HCT116 (cell line): ENCODE measurements at regions not wholly inside any gene's neighbourhood (a gene's known extent, or its start where the extent isn't known, plus 50 kb on each side); places are given as distances from the start of the nearest gene placed in this dataset.

Source experiments
- ATAC-seq: fragments of 200-7000 bp; cut with Tn5 transposase; 2 replicates; pipeline ENCODE4 v1.9.1; 2020; ENCODE audit warnings: mild to moderate bottlenecking, moderate library complexity
- BruUV-seq: library from RNA; stranded (reverse); fragments of 400-500 nt; replicated peaks from 2 replicates; lab custom pipeline; 2021; lab: Mats Ljungman, UMichigan
- CTCF ChIA-PET: fragments of 300-600 bp; sonication (Branson Sonifier 250); formaldehyde crosslinking; loops from one replicate; lab custom pipeline; 2021; ENCODE audit warnings: antibody characterized with exemption; lab: Charles Lee
- POLR2A ChIA-PET: fragments of 300-600, 350-600 bp; sonication (Branson Sonifier 250); formaldehyde crosslinking; loops from one replicate; lab custom pipeline; 2021; ENCODE audit warnings: antibody characterized with exemption; lab: Charles Lee
- RAD21 ChIA-PET, 2 experiments: fragments of 300-600 bp; sonication (Branson Sonifier 250); formaldehyde crosslinking; loops; one replicate each; lab custom pipeline; 2023; ENCODE audit warnings: low total read pairs in 2 of 2; ENCODE audit not compliant: uncharacterized antibody in 2 of 2, unreplicated experiment in 2 of 2, low non-redundant PET in 1 of 2; lab: Charles Lee
- DNase-seq: peaks from one replicate; pipeline ENCODE4 v3.0.0-alpha.2; 2010; ENCODE audit warnings: low read depth, low spot score
- H2AFZ ChIP-seq: fragments of 200-600 bp; shearing (Covaris generic), sonication (generic); 2 replicates; pipeline ENCODE4 v1.6.1; 2017; ENCODE audit warnings: low read depth, mixed run types, mixed read lengths, antibody characterized with exemption, low read length; ENCODE audit not compliant: poor library complexity, severe bottlenecking
- H3K27ac ChIP-seq: 2 replicates; pipeline ENCODE4 v1.5.1; 2012; ENCODE audit warnings: low read depth, low read length
- H3K27me3 ChIP-seq: fragments of 200-600 bp; sonication (generic); 2 replicates; pipeline ENCODE4 v1.6.1; 2016; ENCODE audit warnings: mixed run types, low read length, mixed read lengths; ENCODE audit not compliant: insufficient read depth
- H3K36me3 ChIP-seq, 2 experiments: fragments of 200-500 bp in 1 of 2; fragments of 200-600 bp in 1 of 2; sonication (Bioruptor generic) in 1 of 2; sonication (generic) in 1 of 2; 2 replicates each; pipeline versions ENCODE4 v1.5.1 to v1.6.1; 2014 to 2016; ENCODE audit warnings: low read length in 2 of 2, inconsistent platforms in 1 of 2, mixed read lengths in 1 of 2, mixed run types in 1 of 2; ENCODE audit not compliant: insufficient read depth in 2 of 2, control insufficient read depth in 1 of 2
- H3K4me1 ChIP-seq, 2 experiments: fragments of 200-600 bp in 1 of 2; sonication (generic) in 1 of 2; 2 replicates each; pipeline versions ENCODE4 v1.5.1 to v1.6.1; 2012 to 2017; ENCODE audit warnings: low read length in 2 of 2, inconsistent platforms in 1 of 2, mild to moderate bottlenecking in 1 of 2, mixed read lengths in 1 of 2, mixed run types in 1 of 2, moderate library complexity in 1 of 2; ENCODE audit not compliant: insufficient read depth in 2 of 2, control insufficient read depth in 1 of 2
- H3K4me2 ChIP-seq: fragments of 200-600 bp; sonication (generic); 2 replicates; pipeline ENCODE4 v1.6.1; 2017; ENCODE audit warnings: mixed run types, low read length, mixed read lengths
- H3K4me3 ChIP-seq, 2 experiments: fragments of 200-600 bp in 1 of 2; sonication (generic) in 1 of 2; replicated peaks in 1 of 2; 2 replicates each; pipeline ENCODE4 v1.5.1; 2011 to 2016; ENCODE audit warnings: low read length in 2 of 2, control low read depth in 1 of 2, low read depth in 1 of 2, mild to moderate bottlenecking in 1 of 2, mixed read lengths in 1 of 2, mixed run types in 1 of 2
- H3K79me2 ChIP-seq: fragments of 200-600 bp; sonication (generic); 2 replicates; pipeline ENCODE4 v1.6.1; 2017; ENCODE audit warnings: mild to moderate bottlenecking, mixed run types, low read length, moderate library complexity, mixed read lengths; ENCODE audit not compliant: insufficient read depth
- H3K9ac ChIP-seq: fragments of 200-600 bp; sonication (generic); 2 replicates; pipeline ENCODE4 v1.6.1; 2016; ENCODE audit warnings: low read length, mixed read lengths
- H3K9me2 ChIP-seq: fragments of 200-600 bp; sonication (generic), shearing (Covaris generic); 2 replicates; pipeline ENCODE4 v1.6.1; 2017; ENCODE audit warnings: mixed run types, mild to moderate bottlenecking, moderate library complexity; ENCODE audit not compliant: insufficient read depth
- H3K9me3 ChIP-seq, 2 experiments: fragments of 200-500 bp in 1 of 2; fragments of 200-600 bp in 1 of 2; sonication (Bioruptor generic) in 1 of 2; sonication (generic) in 1 of 2; 2 replicates each; pipeline ENCODE4 v1.6.1; 2014 to 2017; ENCODE audit warnings: low read length in 2 of 2, mixed read lengths in 2 of 2, inconsistent platforms in 1 of 2, low read depth in 1 of 2, mild to moderate bottlenecking in 1 of 2, mixed run types in 1 of 2, moderate library complexity in 1 of 2; ENCODE audit not compliant: control insufficient read depth in 1 of 2, insufficient read depth in 1 of 2
- H4K20me1 ChIP-seq: fragments of 200-600 bp; sonication (generic), shearing (Covaris generic); 2 replicates; pipeline ENCODE4 v1.6.1; 2017; ENCODE audit warnings: mixed run types, mild to moderate bottlenecking, moderate library complexity; ENCODE audit not compliant: insufficient read depth
- ATF3 ChIP-seq: IDR thresholded peaks from 2 replicates; pipeline ENCODE4 v1.6.1; 2012
- CBX3 ChIP-seq: IDR thresholded peaks from 2 replicates; pipeline ENCODE4 v1.6.1; 2012; ENCODE audit warnings: low read depth
- CEBPB ChIP-seq: IDR thresholded peaks from 2 replicates; pipeline ENCODE4 v1.6.1; 2012; ENCODE audit warnings: low read depth
- CTCF ChIP-seq, 3 experiments: fragments of 200-600 bp in 1 of 3; sonication (generic) in 1 of 3; IDR thresholded peaks in 2 of 3; conservative IDR thresholded peaks in 1 of 3; 2 replicates each; pipeline ENCODE4 v1.5.1; 2012 to 2017; ENCODE audit warnings: low read depth in 2 of 3, low read length in 2 of 3, antibody characterized with exemption in 1 of 3, borderline replicate concordance in 1 of 3, control low read depth in 1 of 3, mild to moderate bottlenecking in 1 of 3, mixed read lengths in 1 of 3, mixed run types in 1 of 3, moderate library complexity in 1 of 3; ENCODE audit not compliant: insufficient read depth in 1 of 3
- ELF1 ChIP-seq: IDR thresholded peaks from 2 replicates; pipeline ENCODE4 v1.6.1; 2012; ENCODE audit warnings: low read depth, borderline replicate concordance
- EZH2 ChIP-seq: fragments of 200-600 bp; sonication (generic); IDR thresholded peaks from 2 replicates; pipeline ENCODE4 v1.6.1; 2017; ENCODE audit warnings: antibody characterized with exemption, mixed run types
- EZH2phosphoT487 ChIP-seq: fragments of 200-600 bp; IDR thresholded peaks from 2 replicates; pipeline ENCODE4 v1.6.1; 2018; ENCODE audit warnings: antibody characterized with exemption, borderline replicate concordance
- FOSL1 ChIP-seq: IDR thresholded peaks from 2 replicates; pipeline ENCODE4 v1.6.1; 2012; ENCODE audit warnings: low read depth
- JUND ChIP-seq: IDR thresholded peaks from 2 replicates; pipeline ENCODE4 v1.6.1; 2012
- MAX ChIP-seq: IDR thresholded peaks from 2 replicates; pipeline ENCODE4 v1.6.1; 2012
- POLR2A ChIP-seq: IDR thresholded peaks from 2 replicates; pipeline ENCODE4 v1.7.0; 2011; ENCODE audit warnings: borderline replicate concordance; ENCODE audit not compliant: insufficient read depth, insufficient read length; ENCODE audit errors: extremely low read depth
- RAD21 ChIP-seq: IDR thresholded peaks from 2 replicates; pipeline ENCODE4 v1.6.1; 2012; ENCODE audit warnings: low read depth, mild to moderate bottlenecking
- SIN3A ChIP-seq: IDR thresholded peaks from 2 replicates; pipeline ENCODE4 v1.6.1; 2012; ENCODE audit warnings: low read depth
- SP1 ChIP-seq: IDR thresholded peaks from 2 replicates; pipeline ENCODE4 v1.6.1; 2012; ENCODE audit warnings: low read depth
- SRF ChIP-seq: IDR thresholded peaks from 2 replicates; pipeline ENCODE4 v1.6.1; 2012; ENCODE audit warnings: low read depth
- TCF7L2 ChIP-seq: IDR thresholded peaks from 2 replicates; pipeline ENCODE4 v1.7.0; 2011; ENCODE audit warnings: borderline replicate concordance, inconsistent platforms; ENCODE audit not compliant: insufficient read depth, insufficient read length; ENCODE audit errors: extremely low read depth
- YY1 ChIP-seq: IDR thresholded peaks from 2 replicates; pipeline ENCODE4 v1.6.1; 2011; ENCODE audit warnings: low read length, low read depth, moderate library complexity, mild to moderate bottlenecking; ENCODE audit not compliant: insufficient replicate concordance; ENCODE audit errors: extremely low read depth
- intact Hi-C: fragments of 100-400 bp; cut with micrococcal nuclease; formaldehyde crosslinking; loops from 2 replicates; pipeline ENCODE4 v1.10.0; 2022

- Histone ChIP-seq H3K27me3 (no peaks in the 10 kb centered on the region), H3K9me2 (no peaks in the 10 kb centered on the region), H3K4me2 (no peak overlapping the region), H2AFZ (no peak overlapping the region), H3K9ac (no peak overlapping the region), H3K27ac (no peak overlapping the region), H3K79me2 (no peaks in the 10 kb centered on the region), H3K4me1 (no peaks in the 10 kb centered on the region), H4K20me1 (no peaks in the 10 kb centered on the region), H3K4me3 (no peak overlapping the region), H3K9me3 (no peaks in the 10 kb centered on the region), H3K36me3 (no peaks in the 10 kb centered on the region)
- no TSS peak for BruUV-seq
- ChIA-PET CTCF (no interaction called here), POLR2A (no interaction called here), RAD21 (no interaction called here)
- DNase-seq (no peak), ATAC-seq (no peak)
- intact Hi-C loops: no loop called here
- no peak for TF ChIP-seq RAD21
- TF ChIP-seq FOSL1: no peak
- no peak for TF ChIP-seq ELF1
- TF ChIP-seq EZH2phosphoT487: no peak
- TF ChIP-seq ATF3: no peak
- no peak for TF ChIP-seq POLR2A
- no peak for TF ChIP-seq EZH2
- TF ChIP-seq CTCF (IDR thresholded peaks at IDR 0.05 in 2 of 3, conservative IDR thresholded peaks at IDR 0.05 in 1 of 3; ENCODE audit: borderline replicate concordance in 1 of 3, insufficient read depth in 1 of 3, low read depth in 2 of 3, low read length in 2 of 3): no peak
- no peak for TF ChIP-seq SP1
- TF ChIP-seq SIN3A: no peak
Measured at GRCh38 chr12:107282628-107283027, 189.3 kb upstream of the CRY1 start.

- TF ChIP-seq ELF1: no peak
- no peak for TF ChIP-seq RAD21
- TF ChIP-seq CBX3: no peak
- no peak for TF ChIP-seq JUND
- no peak for TF ChIP-seq TCF7L2
- TF ChIP-seq POLR2A: no peak
- TF ChIP-seq CTCF (IDR thresholded peaks at IDR 0.05 in 2 of 3, conservative IDR thresholded peaks at IDR 0.05 in 1 of 3; ENCODE audit: borderline replicate concordance in 1 of 3, insufficient read depth in 1 of 3, low read depth in 2 of 3, low read length in 2 of 3): no peak
- no peak for TF ChIP-seq YY1
- TF ChIP-seq MAX: no peak
- TF ChIP-seq EZH2: no peak
- no peak for TF ChIP-seq SRF
- TF ChIP-seq SIN3A: no peak
- no peak for TF ChIP-seq CEBPB
- Histone ChIP-seq H2AFZ (no peak overlapping the region), H3K9ac (no peak overlapping the region), H3K79me2 (no peaks in the 10 kb centered on the region), H3K36me3 (no peaks in the 10 kb centered on the region), H4K20me1 (no peaks in the 10 kb centered on the region), H3K4me1 (no peaks in the 10 kb centered on the region), H3K27me3 (no peaks in the 10 kb centered on the region), H3K4me3 (no peak overlapping the region), H3K4me2 (no peak overlapping the region), H3K27ac (no peak overlapping the region), H3K9me2 (no peaks in the 10 kb centered on the region), H3K9me3 (no peaks in the 10 kb centered on the region)
- ChIA-PET RAD21 (no interaction called here), CTCF (no interaction called here), POLR2A (no interaction called here)
- BruUV-seq: no TSS peak
- ATAC-seq (no peak; the same call in 1 of the 2 replicates), DNase-seq (no peak)
- intact Hi-C loops: no loop called here
Measured at GRCh38 chr12:107283652-107284051, 190.3 kb upstream of the CRY1 start.
